ENCODE measurements at regions not wholly inside any gene's neighbourhood (a gene's known extent, or its start where the extent isn't known, plus 50 kb on each side); places are given as distances from the start of the nearest gene placed in this dataset.
"Not testable (repeated sequence)": the region's sequence is repeated elsewhere in the genome, so short reads cannot be mapped to it uniquely, and the experiment has no call there.

DNA sequence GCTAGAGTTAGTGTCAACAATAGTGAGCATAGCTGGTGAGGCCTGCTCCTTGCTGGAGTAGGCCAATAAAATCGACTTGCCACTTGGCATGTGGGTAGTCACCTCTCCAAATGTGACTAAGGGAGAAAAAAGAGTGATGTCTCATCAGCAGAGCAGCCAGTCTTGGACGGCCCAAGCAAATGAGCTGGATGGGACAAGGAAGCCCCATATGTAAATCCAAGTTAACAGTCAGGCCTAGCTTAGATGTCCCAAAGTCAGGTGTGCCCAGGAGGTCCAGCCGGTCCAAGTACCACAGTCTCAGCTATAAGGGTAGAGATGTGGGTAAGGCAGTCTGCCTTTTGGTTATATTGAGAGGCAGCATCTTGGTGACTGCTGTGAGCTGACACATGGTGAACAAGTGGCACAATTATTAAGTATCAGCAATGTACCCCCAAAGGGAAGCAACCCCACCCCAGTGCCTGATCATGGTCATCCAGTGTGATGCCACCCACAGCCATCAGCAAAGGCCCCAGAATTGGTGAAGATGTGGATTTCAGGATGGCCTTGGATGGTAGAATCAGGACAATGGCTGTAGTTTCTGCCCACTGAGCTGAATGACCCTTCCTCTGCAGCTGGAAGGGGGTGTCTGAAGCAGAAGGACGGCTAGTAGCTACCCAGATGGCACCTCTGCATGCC lies 83.4 kb downstream of the TNFRSF13B start:
- DNase-seq = no peak

DNA sequence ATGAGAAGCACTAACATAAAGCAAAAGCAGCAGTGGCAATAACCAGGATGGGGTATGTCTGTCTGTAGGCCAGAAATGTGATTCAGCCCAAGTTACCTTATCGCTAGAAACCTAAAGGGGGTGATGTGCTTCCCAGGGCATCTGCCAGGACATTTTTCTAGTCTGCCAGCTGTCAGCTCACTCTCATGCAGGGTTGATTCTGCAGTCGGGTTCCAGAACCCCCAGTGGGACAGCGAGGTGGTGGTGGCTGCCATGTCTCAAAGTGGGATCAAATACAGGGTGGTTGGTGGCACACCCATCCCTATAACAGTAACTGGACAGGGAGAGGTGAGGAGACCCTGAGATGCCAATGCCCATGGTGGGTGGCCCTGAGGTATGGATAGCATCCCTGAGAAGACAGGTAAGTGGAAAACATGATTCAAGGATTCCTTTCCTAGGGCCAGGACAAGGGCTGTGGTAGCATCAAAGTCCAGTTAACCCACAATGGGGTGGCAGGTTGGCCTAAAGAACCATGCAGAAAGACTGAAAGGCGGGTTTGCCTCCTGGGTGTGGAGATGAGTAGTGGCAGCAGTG lies 84.3 kb downstream of the TNFRSF13B start:
- DNase-seq = no peak

DNA sequence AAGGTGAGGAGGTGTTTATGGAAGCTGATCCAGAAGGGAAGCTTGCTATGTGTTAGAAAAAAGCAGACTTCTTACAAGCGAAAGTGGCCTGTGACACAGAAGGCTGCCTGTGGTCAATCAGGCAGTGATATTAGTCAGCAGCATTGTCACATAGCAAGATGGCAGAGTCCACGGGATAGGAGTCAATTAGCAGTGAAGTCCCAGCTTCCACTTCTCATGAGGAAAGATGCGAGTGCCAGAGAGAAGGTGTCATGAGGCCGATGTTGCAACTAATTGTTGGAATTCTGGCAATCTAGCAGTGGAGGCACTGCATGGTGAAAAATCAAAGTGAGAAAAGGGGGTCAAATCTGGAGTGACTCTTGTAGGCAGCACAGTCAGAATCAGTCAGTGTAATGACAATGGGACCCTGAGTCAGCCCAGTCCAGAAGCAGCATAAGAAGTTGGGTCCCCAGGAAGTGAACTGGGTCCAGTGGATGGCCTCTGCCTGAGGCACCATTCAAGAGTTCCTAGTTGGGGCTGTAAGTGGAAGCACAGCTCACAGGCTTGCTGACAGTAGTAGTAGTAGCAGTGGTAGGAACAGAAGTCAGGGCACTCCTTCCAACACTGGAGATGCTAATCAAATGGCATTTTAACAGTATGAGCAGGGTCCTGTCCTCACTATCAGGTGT lies 85.1 kb downstream of the TNFRSF13B start:
- DNase-seq = no peak

DNA sequence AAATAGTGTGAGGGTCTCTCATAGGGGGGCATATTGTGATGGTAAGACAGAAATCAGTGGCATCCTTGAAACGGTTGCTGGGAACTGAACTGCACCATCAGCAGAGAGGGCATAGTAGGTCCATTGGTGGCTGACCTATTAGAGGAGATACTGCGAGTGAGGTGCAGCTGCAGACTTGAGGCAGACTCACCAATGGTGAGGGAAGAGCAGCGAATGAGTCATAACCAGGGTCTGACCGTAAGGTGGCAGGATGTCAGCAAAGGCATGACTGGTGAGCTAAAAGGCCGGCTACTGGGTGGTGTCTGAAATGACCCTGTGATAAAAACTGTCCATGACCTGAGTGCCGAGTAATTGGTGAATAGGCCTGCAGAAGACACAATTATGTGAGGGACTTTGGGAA lies 86.7 kb downstream of the TNFRSF13B start:
- not testable (repeated sequence) for DNase-seq

DNA sequence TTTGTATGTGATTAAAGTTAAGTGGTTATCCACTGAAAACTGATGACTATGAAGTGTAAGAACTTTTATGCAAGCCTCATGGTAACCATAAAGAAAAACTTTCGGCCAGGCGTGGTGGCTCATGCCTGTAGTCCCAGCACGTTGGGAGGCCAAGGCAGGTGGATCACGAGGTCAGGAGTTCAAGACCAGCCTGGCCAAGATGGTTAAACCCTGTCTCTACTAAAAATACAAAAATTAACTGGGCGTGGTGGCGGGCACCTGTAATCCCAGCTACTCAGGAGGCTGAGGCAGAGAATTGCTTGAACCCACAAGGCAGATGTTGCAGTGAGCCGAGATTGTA lies 89.0 kb downstream of the TNFRSF13B start:
- DNase-seq = not testable (repeated sequence)

DNA sequence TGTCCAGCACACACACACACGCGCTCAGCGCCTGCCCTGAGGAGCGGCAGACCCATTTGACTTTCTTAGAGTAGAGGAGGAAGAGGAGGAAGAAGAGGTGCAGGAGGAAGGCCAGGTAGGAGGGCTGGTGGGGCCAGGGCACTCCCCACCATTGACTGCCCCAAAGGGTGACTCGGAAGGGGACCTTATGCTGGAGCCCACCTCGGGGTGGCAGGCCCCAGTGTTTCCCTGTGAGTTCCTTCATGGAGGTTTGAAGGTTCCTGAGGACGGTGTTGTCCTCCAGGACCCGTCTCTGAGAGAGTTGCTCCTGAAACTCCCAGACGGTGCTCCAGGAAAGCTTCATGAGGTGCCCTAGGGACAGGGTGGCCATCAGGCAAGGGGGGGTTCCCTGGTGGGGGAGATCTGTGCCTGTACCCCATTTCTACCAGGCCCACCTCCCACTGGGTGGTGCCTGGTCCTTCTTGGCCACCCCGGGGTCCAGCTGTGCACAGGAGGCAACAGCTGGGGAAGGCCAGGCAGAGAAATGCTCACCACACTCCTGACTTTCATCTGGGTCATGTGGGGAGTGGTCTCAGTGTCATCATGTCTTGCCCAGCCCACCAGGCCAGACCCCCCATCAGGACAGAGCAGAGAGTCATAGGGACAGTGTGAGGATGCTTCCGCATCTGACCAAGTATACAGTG lies 89.5 kb downstream of the TNFRSF13B start:
- no peak for DNase-seq

DNA sequence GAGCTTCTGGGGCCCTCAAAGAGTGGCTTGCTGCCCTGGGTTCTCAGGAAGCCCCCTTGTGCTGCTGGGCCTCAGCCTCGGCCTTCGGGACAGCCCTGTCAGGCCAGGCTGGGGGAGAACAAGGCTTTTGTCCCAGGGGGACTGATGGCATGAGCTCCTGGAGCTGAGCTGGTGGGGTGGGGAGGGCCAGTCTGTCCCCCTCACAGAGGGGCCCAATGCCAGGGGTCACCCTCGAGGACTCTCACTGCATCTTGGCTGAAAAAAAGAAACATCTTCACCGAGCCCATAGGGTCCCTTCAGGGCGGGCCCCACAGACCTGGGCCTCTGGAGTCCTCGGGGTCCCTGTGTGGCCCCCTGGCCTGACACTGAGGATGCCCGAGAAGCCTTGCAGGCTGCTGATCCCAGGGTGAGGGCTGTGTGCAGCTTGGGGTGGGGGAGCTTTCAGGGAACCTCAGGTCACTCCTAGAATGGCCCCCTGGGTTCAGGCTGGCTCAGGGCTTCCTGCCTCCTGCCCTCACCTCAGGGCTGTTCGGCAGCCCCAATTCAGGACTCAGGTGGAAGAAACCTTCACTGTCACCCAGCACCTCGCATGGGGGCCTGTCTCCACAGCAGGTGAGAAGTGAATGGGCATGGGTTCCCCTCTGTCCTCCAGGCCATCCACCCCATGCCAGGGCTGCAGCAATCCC lies 90.5 kb downstream of the TNFRSF13B start:
- no peak for DNase-seq

DNA sequence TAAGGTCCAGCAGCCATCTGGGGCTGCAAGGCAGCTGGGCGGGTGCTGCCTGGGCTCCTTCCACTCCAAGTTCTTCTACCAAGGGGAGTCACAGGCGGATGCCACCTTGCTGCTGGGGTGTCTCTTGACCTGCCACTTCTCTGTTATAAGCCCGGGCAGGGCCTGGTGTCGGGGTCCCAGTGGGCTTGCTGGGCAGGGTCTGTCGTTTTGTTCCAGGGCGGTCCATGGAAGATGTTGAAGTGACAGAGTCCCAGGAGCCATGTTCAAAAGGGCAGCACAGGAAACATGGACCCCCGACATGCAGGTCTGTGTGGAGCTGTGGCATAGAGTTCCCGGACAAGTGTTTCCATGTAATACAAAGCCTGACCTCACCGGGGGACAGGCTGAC lies 91.1 kb downstream of the TNFRSF13B start:
- DNase-seq = no peak

DNA sequence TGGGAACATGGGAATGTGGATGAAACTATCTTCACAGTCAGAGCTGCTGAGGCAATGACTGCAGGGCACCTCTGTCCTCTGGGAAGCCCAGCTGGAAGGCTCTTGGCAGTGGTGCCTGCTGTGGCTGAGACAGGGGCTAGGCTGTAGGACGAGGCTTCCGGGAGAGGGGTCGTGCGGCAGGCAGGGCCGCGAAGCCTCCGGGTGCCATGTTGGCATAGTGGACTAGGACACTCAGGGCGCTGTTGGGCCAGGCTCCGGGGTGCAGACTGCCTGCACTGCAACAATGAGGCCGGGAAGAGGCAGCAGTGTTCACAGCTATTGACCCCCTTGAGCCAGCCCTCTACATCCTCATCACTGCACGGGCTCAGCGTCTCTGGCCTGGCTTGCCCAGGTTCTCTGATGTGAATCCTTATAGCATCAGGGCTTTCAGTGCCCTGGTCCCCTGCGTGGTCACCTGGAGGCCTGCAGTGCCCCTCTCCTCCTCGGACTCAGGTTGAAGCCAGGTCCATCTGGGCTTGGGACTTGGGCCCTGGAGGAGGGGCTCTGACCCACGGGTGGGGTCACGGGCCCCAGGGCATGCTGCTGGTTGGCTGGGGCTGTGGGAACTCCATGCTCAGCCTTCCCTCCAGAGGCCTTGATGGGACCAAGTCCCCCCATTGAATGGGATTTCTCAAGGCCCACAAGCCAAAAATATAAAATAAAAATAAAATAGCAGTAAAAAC lies 91.6 kb downstream of the TNFRSF13B start:
- DNase-seq = no peak

DNA sequence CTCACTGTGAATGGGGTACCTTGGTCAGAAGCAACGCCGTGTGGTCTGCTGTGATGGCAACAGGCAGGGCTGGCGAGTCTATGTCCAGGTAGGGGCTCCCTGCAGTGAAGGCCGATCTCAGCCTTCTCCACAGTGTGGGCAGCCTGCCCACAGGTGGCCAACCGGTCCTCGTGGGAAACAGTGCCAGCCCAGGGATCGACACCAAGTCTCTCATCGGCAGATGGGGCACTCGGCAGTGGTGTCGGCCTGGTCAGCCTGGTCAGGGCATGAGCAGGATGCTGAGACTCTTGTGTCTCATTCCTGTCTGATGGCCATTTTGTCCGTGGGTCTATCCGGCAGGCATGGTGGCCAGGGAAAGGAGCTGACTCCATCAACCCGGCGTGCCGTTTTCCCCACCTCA lies 92.2 kb downstream of the TNFRSF13B start:
- no peak for DNase-seq

DNA sequence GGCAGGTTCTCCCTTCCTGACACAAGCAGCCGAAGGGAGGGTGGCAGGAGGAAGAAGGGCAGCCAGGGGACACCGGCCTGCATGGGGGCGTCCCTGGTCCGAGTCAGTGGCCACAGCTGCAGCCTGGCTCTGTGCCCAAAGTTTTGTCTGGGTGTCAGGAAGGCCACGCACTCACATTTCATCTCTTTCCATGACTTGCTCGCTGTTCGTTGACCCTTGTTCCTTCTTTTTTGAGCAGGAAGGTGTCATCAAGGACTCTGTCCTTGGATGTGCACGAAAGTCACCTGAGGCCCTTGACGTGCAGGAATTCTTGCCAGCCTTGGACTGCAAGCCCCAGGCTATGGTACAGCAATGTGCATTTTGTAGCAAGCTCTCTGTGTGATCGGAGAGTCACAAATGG lies 93.3 kb downstream of the TNFRSF13B start:
- DNase-seq = no peak

DNA sequence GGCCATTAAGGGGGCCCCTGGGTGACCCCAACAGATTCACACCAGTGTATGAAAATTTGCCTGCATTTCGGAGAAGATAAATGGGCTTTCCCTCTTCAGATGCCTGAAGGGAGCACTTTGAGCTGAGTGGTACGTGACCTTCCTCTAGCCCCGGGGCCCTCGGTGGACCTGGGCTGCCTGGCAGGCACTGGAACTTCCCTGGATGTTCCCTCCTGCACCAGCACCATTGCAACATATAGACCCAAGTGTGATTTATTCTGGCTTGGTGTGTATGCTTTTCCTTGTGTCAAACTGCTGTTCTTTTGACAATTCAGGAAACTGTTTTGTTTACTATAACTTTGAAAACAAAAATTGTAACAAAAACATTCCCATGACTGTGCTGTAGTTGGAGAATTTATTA lies 93.8 kb downstream of the TNFRSF13B start:
- no peak for DNase-seq

DNA sequence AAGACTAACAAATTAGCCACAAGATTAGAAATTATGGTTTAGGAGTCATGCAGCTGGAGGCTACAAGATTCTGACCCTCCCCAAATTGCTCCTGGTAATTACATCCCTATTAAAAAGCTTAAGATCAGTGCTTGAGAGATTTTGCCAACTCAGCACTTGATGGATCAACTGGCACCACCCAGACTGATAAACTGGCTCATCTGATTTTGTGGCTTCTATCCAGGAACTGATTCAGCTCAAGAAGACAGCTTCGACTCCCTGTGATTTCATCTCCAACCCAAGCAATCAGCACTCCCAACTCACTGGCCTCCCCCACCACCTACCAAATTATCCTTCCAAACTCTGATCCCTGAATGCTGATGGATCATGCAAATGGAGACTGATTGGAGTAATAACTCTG lies 94.8 kb downstream of the TNFRSF13B start:
- DNase-seq = no peak

DNA sequence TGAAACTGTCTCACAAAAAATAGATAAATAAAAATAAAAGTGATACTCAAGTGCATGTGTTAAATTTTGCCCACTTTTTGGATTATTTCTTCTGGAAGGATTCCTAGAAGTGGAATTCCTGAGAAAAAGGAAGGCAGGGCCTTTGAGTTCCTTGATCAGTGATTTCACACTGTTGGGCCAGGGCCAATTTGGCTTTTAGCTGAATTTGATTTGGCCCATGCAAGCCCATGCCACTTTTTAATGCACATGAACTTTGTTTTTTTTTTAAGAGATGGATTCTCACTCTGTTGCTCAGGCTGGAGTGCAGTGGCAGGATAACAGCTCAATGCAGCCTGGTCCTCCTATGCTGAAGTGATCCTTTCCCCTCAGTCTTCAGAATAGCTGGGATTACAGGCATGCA lies 96.3 kb downstream of the TNFRSF13B start:
- no peak for DNase-seq

DNA sequence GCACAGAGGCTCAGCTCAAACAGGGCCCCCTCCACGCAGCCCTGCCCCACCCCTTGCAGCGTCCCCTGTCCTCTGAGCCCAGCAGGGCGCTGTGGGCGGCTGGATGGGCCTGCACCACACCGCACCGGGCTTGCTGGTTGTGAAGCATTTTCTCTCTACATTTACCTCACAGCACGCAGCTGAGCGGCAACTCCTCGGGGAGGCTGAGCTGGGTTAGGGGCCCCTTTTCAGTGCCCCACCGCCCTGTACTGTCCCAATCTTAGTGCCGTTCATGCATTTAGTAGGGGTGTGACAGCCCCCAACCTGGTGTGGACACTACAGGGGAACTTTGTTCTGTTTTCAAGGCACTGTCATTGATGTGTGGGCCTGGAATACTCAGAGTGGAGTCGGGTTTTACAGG lies 97.7 kb downstream of the TNFRSF13B start:
- not testable (repeated sequence) for DNase-seq

DNA sequence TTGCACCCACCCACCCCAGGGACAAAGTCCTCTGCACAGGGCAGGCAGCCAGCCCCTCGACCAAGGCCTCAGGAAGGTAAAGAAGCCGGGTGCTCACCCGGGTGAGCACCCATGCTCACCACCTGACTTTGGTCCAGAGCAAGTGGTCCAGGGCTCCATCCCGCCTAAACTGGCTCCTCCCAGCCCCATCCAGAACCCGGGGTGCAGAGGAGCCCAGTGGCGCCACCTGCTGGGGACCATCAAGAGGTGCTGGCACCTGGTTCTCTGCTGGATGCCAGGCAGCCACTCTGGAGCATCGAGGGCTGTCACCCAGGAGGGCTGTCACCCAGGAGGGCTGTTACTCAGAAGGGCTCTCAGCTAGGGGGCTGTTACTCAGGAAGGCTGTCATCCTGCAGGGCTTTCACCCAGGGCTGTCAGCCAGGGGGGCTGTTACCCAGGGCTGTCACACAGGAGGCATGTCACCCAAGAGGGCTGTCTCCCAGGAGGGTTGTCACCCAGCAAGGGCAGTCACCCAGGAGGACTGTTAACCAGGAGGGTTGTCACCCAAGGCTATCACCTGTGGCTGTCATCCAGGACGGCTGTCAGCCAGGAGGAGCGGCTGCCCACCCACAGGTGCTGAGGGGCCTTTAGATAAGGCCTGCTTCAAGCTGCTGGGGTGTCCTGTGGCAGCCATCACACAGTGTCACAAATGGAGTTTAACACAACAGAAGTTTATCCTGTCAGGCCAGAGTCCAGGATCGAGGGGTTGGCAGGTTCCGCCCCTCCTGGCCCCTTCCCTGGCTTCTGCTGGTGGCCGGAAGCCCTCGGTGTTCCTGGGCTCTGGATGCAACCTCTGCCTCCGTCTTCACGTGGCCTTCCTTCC lies 98.5 kb downstream of the TNFRSF13B start:
- no peak for DNase-seq

DNA sequence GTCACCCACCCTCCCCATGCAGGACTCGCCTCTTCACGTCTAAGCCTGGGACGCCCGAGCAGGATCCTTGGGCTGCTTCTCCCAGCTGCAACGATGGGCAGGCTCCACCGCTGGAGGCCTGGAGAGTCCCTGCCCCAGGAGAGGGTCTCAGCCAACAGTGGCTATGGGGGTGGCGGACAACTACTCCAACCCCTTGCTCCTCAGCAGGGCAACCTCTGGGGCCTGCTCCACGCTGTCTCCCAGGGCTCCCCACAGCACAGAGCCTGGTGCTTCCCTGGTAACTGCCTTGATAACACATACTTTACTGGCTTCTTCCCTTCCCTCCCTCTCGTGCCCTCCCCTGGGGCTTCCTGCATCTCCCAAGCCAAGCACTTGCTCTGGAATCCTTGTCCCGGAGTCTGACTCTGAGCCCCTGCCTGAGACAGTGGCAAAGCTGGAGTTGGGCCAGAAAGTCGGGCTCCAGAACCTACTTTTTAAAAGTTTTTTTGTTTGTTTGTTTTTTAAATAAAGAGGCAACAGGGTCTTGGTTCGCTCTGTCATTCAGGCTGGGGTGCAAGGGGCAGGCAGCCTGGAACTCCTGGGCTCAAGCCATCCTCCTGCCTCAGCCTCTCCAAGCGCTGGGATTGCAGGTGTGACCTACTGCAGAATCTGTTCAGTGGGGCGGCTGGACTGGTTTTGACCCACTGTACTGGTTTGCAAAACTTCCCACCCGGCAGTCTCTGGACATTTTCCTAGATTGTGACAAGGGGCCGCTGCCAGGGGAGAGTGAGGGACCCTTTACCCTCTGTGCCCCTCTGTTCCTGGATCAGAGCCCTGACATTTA lies 99.4 kb downstream of the TNFRSF13B start:
- DNase-seq = no peak

DNA sequence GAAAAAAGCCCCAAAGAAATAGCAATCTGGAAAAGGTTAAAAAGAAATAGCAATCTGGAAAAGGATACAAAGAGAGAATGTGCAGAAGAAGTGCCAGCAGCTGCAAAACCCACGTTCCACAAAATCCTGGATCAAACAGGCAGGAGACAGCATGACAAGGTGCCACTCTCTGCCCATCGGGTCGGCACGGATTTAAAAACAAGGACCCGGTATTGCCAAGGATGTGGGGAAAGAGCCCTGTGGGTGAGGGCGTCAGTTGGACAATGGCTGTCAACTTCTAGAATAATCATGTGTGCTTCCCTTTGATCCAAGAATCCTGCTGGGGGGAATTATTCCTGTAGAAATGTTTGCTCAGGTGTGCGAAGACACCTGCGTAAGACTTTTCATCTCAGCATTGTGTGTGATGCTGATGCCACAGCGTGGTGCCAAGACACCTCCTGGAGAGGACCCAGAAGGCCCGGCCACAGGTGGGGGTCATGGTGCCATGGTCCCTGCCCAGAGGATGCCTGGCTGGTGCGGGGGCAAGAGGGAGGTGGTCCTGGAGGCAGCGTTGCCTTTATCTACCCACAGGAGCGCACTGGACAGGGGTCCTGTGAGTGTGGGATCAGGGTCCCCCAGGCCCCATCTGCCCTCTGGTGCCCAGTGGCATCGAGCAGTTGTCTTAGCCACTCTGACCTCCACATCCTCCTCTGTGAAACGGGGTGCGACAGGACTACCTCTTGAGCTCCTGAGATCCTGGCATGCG lies 100.3 kb downstream of the TNFRSF13B start:
- DNase-seq = not testable (repeated sequence)

DNA sequence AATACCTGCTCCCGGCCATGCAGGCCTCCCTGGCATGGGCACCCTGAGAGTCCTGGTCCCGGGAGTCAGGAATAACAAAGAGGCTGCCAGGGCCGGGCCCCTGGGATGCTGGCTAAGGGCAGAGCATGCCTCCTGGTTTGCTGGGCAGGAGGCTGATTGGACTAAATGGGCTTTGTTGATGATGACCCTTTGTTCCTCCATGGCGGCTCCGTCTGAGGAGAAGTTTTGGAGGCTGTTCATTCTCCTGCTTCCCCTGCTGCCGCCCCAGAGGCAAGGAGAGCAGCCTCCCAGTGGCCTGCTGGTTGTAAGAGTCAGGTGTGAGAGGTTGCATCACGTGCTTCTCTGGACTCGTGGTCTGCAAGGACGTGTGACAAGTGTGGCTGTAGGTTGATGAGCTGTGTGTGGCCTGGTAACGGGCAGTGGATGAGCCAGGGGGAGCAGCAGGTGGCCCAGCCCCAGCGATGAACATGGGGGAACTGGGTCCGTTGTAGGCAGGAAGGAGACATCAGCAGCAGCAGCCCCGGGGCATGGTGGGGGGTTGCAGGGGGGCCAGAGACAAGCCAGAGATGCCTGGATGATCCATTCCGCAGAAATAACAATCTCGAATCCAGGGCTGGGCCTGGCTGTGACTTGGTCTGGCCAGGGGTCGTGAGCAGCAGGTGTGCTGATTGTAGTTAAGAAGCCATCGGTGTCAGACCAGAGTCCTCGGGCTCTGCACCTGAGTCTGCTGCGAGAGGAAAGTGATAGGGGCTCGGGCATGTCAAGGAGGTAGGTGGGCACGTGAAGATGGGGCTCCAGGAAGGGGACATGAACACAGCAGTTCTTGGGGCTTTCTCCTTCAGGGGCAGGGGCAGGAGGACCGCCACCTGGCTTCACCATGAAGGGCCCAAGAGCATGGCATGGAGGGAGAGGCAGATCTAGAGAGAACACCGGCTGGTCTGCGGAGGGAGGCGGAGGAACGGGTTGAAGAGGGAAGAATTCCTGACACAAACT lies 101.4 kb downstream of the TNFRSF13B start:
- no peak for DNase-seq

Data from GF-D8 (cell line).